ENCODE measurements at regions not wholly inside any gene's neighbourhood (a gene's known extent, or its start where the extent isn't known, plus 50 kb on each side); places are given as distances from the start of the nearest gene placed in this dataset.
A peak's percentile ranks its signal among the peaks of the same experiment; 100 is the strongest.

- no peak for DNase-seq (ENCODE audit: low spot score)
Measured at GRCh38 chr2:223701761-223702160, 99.6 kb upstream of the SCG2 start.

GRCh38 chr2:223700221-223700620, 98.1 kb upstream of the SCG2 start:
- DNase-seq (ENCODE audit: low spot score) = no peak

DNA sequence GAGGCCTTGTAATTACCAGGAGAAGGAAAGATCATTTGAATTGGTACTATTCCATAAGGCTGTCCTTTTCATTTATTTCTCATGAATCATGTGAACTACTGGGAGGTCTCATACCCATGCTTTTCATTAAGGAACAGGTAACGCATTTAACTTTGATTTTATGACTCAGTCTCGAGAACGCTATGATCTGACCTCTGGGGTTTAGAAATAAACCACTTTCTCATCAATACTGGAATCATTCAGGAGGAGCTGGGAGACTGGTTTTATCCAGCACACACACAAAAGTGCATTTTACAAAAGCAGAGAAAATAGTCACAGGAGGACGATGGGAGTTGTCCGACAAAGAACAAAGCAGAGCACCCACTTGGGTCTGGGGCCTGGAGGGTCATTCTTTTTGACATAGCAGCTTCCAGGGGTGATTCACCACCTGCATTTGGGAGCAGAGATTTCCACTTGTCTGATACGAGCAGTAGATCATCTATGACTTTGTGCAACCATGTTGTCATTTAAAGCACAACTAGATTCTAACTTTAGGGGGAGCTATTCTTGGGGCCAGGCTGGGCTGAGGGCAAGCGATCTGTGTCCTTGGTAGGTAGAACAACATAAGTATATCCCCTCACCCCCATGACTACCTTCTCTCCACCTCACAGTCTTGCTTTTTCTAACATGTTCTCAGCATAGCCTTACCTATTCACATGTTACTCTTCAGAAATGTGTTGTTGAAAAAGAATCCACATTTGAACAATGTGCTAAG, 95.9 kb upstream of the SCG2 start:
- no peak for DNase-seq (ENCODE audit: low spot score)

DNA sequence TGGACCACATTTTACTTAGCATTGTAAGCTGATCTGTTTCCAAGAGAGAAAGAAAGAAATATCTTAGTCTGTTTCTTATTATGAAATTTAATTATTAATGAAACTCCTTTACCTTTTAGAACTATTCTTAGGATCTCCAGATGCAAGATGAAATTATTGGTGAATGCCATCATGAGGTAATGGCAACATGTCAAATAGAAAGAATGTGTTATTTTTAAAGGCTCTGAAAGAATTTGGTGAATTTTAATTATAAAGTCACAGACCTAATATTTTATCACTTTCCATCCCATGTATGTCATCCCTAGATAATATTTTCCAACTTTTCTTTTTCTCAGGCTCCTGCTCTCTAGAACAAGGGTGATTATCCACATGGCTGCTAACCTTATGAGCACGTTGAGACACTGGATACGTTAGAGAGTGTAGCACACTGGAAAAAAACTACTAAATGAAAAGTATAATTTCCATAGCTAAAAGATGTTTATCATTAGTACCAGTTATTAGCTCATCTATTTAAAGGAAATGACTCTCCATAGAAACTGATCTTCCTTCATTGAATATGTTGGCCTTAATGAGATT, 95.2 kb upstream of the SCG2 start:
- no peak for DNase-seq (ENCODE audit: low spot score)

- DNase-seq (ENCODE audit: low spot score) = no peak
Measured at GRCh38 chr2:223696719-223697118, 94.6 kb upstream of the SCG2 start.

- peak; percentile 61 for DNase-seq (ENCODE audit: low spot score)
Measured at GRCh38 chr2:223692191-223692947, 90.2 kb upstream of the SCG2 start.

- peak; percentile 50 for DNase-seq (ENCODE audit: low spot score)
Measured at GRCh38 chr2:223688094-223688835, 86.1 kb upstream of the SCG2 start.

DNA sequence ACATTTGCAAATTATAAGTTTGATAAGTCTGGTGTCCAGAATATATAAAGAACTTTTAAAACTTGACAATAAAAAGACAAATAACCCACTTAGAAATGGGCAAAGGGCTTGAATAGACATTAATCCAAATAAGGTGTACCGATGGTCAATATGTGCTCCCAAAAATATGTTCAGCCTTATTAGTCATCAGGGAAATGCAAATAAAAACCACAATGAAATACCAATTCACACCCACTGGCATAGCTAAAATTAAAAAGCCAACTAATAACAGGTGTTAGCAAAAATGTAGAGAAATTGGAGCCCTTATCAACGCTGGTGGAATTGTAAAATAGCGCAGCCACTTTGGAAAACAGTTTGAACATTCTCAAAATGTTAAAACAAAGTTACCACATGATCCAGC, 79.0 kb upstream of the SCG2 start:
- no peak for DNase-seq (ENCODE audit: low spot score)

- no peak for DNase-seq (ENCODE audit: low spot score)
Measured at GRCh38 chr2:223674998-223675609, 72.9 kb upstream of the SCG2 start.

DNA sequence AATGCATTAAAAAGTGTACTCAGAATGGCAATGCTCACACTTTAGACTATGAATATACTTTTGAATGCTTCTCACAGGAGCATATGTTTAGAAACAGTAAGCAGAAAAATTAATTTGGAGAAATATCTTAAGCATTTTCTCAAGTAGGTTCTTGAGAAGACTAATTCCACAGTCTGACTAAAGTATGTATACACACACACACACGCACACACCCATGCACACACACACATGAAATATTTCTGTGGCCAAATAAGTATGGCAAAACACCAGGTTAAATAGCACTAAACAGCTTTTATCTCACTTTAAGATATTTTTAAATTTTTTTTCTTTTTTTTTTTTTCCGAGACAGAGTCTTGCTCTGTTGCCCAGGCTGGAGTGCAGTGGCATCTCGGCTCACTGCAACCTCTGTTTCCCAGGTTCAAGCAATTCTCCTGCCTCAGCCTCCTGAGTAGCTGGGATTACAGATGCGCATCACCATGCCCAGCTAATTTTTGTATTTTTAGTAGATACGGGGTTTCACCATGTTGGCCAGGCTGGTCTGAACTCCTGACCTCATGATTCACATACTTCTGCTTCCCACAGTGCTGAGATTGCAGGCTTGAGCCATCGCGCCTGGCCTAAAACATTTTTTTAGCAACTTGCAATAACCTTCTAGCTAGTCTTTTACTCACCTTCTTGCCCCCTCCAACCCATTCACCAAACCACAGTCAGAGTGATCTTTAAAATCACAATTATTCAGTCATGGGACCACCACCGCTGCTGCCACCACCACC, 67.5 kb upstream of the SCG2 start:
- no peak for DNase-seq (ENCODE audit: low spot score)

- no peak for DNase-seq (ENCODE audit: low spot score)
Measured at GRCh38 chr2:223668302-223668998, 66.3 kb upstream of the SCG2 start.

GRCh38 chr2:223654384-223654915, 52.3 kb upstream of the SCG2 start:
- DNase-seq (ENCODE audit: low spot score) = no peak

DNA sequence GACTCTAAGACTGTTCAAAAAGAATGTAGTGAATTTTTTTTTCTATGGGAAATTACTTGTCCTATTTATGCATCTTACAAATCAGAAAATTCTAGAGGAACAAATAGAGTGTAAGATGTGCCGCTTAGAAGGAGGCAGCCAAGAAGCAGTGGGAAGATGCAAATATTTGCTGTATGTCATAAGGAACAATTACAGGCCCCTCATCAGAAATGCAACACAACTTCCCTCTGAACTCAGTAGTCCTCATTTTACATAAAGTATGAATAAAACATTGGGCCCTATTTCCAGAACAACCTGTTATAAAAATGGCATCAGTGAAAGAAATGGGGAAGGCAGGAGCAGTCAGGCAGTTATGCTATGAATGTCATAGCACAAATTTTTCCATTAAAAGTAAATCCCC, 50.7 kb upstream of the SCG2 start:
- no peak for DNase-seq (ENCODE audit: low spot score)

GRCh38 chr2:223652122-223652521, 50.0 kb upstream of the SCG2 start:
- DNase-seq (ENCODE audit: low spot score) = no peak

All from umbilical cord (tissue), 1 donor.